Suprapubic skin (tissue), 4 donors: ENCODE measurements at regions not wholly inside any gene's neighbourhood (a gene's known extent, or its start where the extent isn't known, plus 50 kb on each side); places are given as distances from the start of the nearest gene placed in this dataset.

ENCODE experiments used
- DNase-seq, 2 donors: peaks; one replicate each; pipeline ENCODE4 v3.0.0-alpha.2; 2019; ENCODE audit warnings: low spot score in 2 of 2
- H3K27ac ChIP-seq: fragments of 200-600 bp; sonication (generic); one replicate; pipeline ENCODE4 v1.5.1; 2019
- H3K27me3 ChIP-seq: fragments of 200-600 bp; sonication (generic); one replicate; pipeline ENCODE4 v1.5.1; 2019
- H3K36me3 ChIP-seq: fragments of 200-600 bp; sonication (generic); one replicate; pipeline ENCODE4 v1.5.1; 2019
- H3K4me1 ChIP-seq: fragments of 200-600 bp; sonication (generic); one replicate; pipeline ENCODE4 v1.5.1; 2019
- H3K4me3 ChIP-seq: fragments of 200-600 bp; sonication (generic); one replicate; pipeline ENCODE4 v1.5.1; 2019; ENCODE audit warnings: mild to moderate bottlenecking
- H3K9me3 ChIP-seq: fragments of 200-600 bp; sonication (generic); one replicate; pipeline ENCODE4 v1.5.1; 2019
- EP300 ChIP-seq: sonication (generic); formaldehyde crosslinking; IDR thresholded peaks from one replicate; pipeline ENCODE4 v1.6.1; 2017; ENCODE audit warnings: antibody characterized with exemption
- POLR2A ChIP-seq, 2 donors: fragments of 450-650 bp; IDR thresholded peaks; one replicate each; pipeline ENCODE4 v1.6.1; 2017; ENCODE audit warnings: antibody characterized with exemption in 2 of 2, mild to moderate bottlenecking in 2 of 2, moderate library complexity in 2 of 2
- POLR2AphosphoS5 ChIP-seq, 3 donors: sonication (generic); formaldehyde crosslinking; IDR thresholded peaks; one replicate each; pipeline ENCODE4 v1.6.1; 2017; ENCODE audit warnings: antibody characterized with exemption in 3 of 3
- WGBS: methylation state at CpG from one replicate; pipeline ENCODE4 v1.1.5; 2018; 5-methylcytosine and 5-hydroxymethylcytosine counted together
- TF ChIP-seq, protein P1 (sequence below), 2 donors: fragments of 200-600 bp in 1 of 2; fragments of 450-650 bp in 1 of 2; sonication (generic) in 1 of 2; IDR thresholded peaks; one replicate each; pipeline ENCODE4 v1.5.1; 2016 to 2019; ENCODE audit warnings: antibody characterized with exemption in 2 of 2, mild to moderate bottlenecking in 1 of 2, moderate library complexity in 1 of 2

GRCh38 chr2:128503399-128504245, 185.0 kb upstream of the HS6ST1 start:
- Histone ChIP-seq H3K36me3 (no peaks in the 10 kb centered on the region), H3K27ac (no peak overlapping the region), H3K4me3 (no peak overlapping the region), H3K4me1 (no peaks in the 10 kb centered on the region), H3K9me3 (no peaks in the 10 kb centered on the region), H3K27me3 (no peaks in the 10 kb centered on the region)
- 92% methylated on average over 16 of the region's 19 CpGs for WGBS
- DNase-seq, result peak in 1 of 2 donors; percentile 34
- no peak for TF ChIP-seq POLR2A (IDR thresholded peaks at IDR 0.05)
- no peak for TF ChIP-seq POLR2AphosphoS5 (IDR thresholded peaks at IDR 0.05)
- TF ChIP-seq EP300, result no peak
- TF ChIP-seq, protein P1, sequence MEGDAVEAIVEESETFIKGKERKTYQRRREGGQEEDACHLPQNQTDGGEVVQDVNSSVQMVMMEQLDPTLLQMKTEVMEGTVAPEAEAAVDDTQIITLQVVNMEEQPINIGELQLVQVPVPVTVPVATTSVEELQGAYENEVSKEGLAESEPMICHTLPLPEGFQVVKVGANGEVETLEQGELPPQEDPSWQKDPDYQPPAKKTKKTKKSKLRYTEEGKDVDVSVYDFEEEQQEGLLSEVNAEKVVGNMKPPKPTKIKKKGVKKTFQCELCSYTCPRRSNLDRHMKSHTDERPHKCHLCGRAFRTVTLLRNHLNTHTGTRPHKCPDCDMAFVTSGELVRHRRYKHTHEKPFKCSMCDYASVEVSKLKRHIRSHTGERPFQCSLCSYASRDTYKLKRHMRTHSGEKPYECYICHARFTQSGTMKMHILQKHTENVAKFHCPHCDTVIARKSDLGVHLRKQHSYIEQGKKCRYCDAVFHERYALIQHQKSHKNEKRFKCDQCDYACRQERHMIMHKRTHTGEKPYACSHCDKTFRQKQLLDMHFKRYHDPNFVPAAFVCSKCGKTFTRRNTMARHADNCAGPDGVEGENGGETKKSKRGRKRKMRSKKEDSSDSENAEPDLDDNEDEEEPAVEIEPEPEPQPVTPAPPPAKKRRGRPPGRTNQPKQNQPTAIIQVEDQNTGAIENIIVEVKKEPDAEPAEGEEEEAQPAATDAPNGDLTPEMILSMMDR (IDR thresholded peaks at IDR 0.05), result no peak

DNA sequence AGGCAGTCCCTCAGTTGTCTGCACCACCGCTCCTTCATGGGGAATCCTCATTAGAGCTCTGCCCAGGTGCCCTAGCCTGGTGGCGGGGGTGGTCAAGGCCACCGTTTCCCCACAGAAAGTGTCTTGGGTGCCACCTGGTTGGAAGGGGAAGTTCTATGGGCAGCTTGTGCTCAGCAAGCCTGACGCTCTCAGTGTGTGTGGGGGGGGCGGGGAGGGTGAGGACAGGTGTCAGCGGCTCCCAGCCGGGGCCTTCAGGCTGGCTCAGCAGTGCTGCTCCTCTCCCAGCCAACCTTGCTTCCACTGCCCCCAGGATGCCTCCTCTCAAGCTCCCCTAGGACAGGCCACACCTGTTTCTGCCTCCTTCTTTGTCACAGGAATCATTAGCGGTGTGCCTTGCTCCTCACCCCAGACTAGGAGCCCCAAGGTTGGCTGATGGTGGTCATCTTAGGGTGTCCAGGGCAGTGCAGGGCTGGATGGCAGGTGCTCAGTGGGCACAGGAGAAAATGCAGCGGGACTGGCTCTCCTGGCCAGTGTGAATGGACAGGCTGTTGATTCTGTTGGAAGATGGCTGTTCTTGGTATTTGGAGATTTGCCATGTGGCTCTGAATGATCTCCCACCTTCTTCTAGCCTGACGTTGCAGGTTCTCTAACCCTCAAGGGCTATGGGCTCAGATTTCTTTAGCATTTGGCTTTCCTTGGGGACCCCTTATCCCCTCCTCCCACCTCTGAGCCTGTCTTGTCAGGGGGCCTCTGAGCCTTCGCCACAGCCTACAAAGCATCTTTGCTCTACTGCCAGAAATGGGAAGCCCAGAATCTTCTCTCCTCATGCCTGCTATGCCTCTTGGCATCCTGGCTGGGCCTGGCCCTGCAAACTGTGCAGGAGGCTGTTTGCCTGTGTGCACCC, 185.8 kb upstream of the HS6ST1 start:
- peak in 1 of 2 donors; percentile 28 for DNase-seq
- H3K36me3 ChIP-seq, result no peaks in the 10 kb centered on the region
- no peaks in the 10 kb centered on the region for H3K27me3 ChIP-seq
- H3K4me3 ChIP-seq, result no peak overlapping the region
- TF ChIP-seq POLR2A (IDR thresholded peaks at IDR 0.05) (no peak), POLR2AphosphoS5 (IDR thresholded peaks at IDR 0.05) (no peak), EP300 (no peak)
- TF ChIP-seq, protein P1 (IDR thresholded peaks at IDR 0.05), result no peak
- 96% methylated on average over 7 of the region's 11 CpGs for WGBS
- no peaks in the 10 kb centered on the region for H3K9me3 ChIP-seq
- H3K27ac ChIP-seq, result no peak overlapping the region
- H3K4me1 ChIP-seq, result no peaks in the 10 kb centered on the region

DNA sequence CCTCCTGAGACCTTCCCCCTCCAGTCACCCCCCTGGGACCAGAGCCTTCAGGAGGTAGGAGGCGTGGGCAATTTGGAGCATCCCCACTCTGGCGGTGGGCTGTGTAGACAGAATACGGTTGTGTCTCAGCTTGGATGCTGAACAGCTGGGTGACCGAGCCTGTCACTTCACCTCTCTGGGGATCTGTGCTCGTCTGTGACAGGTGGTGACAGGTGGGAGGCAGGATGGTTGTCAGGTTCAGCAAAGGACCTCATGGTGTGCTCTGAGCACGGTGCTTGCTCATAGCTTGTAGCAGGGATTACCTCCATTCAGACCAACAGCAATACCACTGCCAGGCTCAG, 186.5 kb upstream of the HS6ST1 start:
- no peaks in the 10 kb centered on the region for H3K27me3 ChIP-seq
- no peak overlapping the region for H3K27ac ChIP-seq
- H3K9me3 ChIP-seq, result no peaks in the 10 kb centered on the region
- TF ChIP-seq, protein P1 (IDR thresholded peaks at IDR 0.05), result no peak
- TF ChIP-seq EP300, result no peak
- WGBS, result 98% methylated on average over 6 of the region's 6 CpGs
- H3K4me3 ChIP-seq, result no peak overlapping the region
- H3K4me1 ChIP-seq, result no peaks in the 10 kb centered on the region
- no peaks in the 10 kb centered on the region for H3K36me3 ChIP-seq
- DNase-seq, result peak in 1 of 2 donors; percentile 44

DNA sequence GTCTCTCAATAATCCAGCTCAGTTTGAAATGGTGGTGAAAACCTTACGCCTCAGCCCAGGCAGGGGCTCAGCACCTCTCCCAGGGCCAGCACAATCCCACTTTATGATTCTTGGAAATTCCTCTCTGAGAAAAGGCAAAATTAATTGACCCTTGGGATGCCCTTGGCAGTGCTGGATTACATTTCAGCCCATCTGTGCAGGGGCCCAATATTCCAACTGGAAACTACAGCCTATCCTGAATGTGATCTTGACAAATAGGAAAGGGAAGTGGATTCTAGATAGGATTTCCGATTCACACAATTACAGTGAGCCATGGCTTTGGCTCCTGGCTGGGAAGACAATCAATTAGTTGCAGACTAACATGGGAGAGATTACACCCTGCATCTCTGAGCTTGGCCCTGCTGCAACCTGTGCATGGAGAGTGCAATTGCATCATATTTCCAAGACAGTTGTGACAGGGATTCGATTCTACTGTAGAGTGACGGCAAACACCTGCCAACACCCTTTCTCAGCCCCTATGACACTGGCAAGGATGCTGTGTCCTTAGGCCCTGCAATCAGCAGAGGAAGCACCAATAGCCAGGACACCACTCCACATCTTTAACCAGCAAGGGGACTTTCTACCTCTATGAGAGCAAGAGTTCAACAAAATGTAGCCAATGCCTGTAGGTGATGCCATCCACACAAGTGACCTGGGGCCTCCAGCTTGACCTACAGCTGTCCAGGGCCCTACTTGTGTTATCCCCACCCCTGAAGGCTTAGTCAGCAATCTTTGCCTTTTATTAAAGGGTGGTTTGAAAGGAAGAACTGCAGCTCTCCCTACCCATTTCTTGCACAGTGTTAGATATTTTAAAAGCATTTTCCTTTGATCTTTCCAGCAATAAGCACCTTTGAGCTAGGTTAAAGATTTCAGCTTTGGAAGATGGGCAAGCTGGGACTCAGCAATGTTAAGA, 187.2 kb upstream of the HS6ST1 start:
- WGBS, result 92% methylated on average over 1 of the region's 4 CpGs
- Histone ChIP-seq H3K27me3 (no peaks in the 10 kb centered on the region), H3K4me1 (peaks cover 1% of the 10 kb centered on the region), H3K4me3 (no peak overlapping the region), H3K27ac (no peak overlapping the region), H3K36me3 (no peaks in the 10 kb centered on the region), H3K9me3 (no peaks in the 10 kb centered on the region)
- DNase-seq, result peak in 1 of 2 donors; percentile 10
- no peak for TF ChIP-seq EP300
- TF ChIP-seq POLR2A (IDR thresholded peaks at IDR 0.05), result no peak
- TF ChIP-seq, protein P1 (IDR thresholded peaks at IDR 0.05), result no peak
- TF ChIP-seq POLR2AphosphoS5 (IDR thresholded peaks at IDR 0.05), result no peak
